Panc1 (cell line): ENCODE measurements at regions not wholly inside any gene's neighbourhood (a gene's known extent, or its start where the extent isn't known, plus 50 kb on each side); places are given as distances from the start of the nearest gene placed in this dataset.
"Not testable (repeated sequence)": the region's sequence is repeated elsewhere in the genome, so short reads cannot be mapped to it uniquely, and the experiment has no call there.

Source experiments
- REST ChIP-seq, 2 experiments: IDR thresholded peaks; 2 replicates each; pipeline ENCODE4 v1.6.1; 2011 to 2012; ENCODE audit warnings: low read depth in 2 of 2, control low read depth in 1 of 2, low read length in 1 of 2, mild to moderate bottlenecking in 1 of 2, moderate library complexity in 1 of 2; ENCODE audit not compliant: insufficient read depth in 1 of 2
- TCF7L2 ChIP-seq: IDR thresholded peaks from 2 replicates; pipeline ENCODE4 v1.6.1; 2011; ENCODE audit warnings: mild to moderate bottlenecking, low read depth, low read length, inconsistent platforms
- TF ChIP-seq, protein P1 (sequence below): fragments of 450-650 bp; IDR thresholded peaks from 2 replicates; pipeline ENCODE4 v1.5.1; 2017; ENCODE audit warnings: mild to moderate bottlenecking

GRCh38 chr7:68980432-68980831, 617.8 kb upstream of the AUTS2 start:
- TF ChIP-seq, protein P1, sequence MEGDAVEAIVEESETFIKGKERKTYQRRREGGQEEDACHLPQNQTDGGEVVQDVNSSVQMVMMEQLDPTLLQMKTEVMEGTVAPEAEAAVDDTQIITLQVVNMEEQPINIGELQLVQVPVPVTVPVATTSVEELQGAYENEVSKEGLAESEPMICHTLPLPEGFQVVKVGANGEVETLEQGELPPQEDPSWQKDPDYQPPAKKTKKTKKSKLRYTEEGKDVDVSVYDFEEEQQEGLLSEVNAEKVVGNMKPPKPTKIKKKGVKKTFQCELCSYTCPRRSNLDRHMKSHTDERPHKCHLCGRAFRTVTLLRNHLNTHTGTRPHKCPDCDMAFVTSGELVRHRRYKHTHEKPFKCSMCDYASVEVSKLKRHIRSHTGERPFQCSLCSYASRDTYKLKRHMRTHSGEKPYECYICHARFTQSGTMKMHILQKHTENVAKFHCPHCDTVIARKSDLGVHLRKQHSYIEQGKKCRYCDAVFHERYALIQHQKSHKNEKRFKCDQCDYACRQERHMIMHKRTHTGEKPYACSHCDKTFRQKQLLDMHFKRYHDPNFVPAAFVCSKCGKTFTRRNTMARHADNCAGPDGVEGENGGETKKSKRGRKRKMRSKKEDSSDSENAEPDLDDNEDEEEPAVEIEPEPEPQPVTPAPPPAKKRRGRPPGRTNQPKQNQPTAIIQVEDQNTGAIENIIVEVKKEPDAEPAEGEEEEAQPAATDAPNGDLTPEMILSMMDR, result not testable (repeated sequence)
- TF ChIP-seq TCF7L2; REST (IDR thresholded peaks at IDR 0.05; ENCODE audit: insufficient read depth in 1 of 2, low read depth in 2 of 2, low read length in 1 of 2): not testable (repeated sequence)
